Epidermal melanocyte (primary cell): ENCODE measurements at regions not wholly inside any gene's neighbourhood (a gene's known extent, or its start where the extent isn't known, plus 50 kb on each side); places are given as distances from the start of the nearest gene placed in this dataset.

Source experiments
- DNase-seq: peaks from one replicate; pipeline ENCODE4 v3.0.0; 2011; ENCODE audit warnings: low spot score; ENCODE audit not compliant: insufficient read length

DNA sequence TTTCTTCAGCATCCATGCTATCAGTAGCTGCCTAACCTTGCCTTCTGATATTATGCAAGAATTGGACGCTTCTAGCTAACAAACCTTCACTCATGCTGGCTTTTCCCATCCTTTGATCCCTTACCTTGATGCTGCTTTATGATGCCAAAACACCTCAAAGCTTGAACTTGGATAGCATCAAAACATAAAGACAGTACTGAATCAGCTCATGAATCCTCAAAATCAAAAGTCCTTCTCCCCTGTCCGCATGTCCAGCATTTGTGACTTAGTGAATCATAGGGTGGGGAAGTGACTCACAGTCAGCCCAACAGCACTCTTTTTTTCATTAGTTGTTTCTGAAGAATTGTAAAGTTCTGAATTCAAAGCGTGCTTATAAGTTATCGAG is 89.5 kb upstream of the PIK3CG start:
- no peak for DNase-seq

DNA sequence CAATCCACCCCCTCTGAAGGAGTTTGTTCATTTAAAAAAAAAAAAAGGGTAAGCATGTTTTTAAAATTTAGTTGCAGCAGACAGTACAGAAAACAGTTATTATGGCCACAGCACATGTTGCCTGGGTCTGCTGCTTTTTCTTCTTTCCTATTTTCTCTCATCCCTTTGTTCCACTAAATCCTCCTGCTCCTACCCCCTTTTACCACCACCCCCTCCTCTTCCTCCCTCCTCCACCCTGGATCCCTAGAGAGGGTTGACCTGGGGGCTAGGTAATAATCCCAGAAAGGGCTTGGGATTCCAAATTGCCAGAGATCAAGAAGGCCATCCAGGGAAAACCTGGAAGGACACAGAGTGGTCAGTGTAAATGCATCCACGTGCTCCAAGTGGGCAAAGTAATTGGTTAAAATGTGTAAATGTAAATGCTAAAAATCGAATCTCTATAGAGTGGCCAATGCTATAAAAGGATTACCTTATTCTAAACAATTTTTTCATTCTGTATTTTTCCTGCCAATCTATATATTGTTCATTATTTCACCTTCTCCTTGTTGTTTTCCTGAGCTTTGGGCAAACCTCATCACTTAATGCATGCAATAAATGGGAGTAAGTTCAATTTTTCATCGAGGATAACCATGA is 89.0 kb upstream of the PIK3CG start:
- no peak for DNase-seq

DNA sequence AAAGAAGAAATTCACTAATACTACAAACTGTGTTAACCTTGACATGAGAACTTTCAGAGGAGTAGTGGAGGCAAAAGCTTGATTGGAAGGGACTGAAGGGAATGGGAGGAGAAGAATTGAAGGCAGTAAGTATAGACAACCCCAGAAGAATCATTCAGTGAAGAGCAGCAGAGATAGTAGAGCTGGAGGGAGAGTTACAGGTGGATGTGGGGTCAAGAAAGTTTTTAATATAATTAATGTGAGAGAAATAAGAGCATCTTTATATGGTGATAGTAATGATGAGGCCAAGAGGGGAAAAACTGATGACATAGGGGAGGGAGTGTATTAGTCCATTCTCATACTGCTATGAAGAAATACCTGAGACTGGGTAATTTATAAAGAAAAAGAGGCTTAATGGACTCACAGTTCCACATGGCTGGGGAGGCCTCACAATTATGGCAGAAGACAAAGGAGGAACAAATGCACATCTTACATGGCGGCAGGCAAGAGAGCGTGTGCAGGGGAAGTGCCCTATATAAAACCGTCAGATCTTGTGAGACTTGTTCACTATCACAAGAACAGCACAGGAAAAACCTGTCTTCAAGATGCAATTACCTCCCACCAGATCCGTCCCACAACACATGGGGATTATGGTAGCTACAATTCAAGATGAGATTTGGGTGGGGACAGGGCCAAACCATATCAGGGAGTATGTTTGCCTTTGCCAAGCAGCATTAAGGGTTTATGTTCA is 88.3 kb upstream of the PIK3CG start:
- no peak for DNase-seq

DNA sequence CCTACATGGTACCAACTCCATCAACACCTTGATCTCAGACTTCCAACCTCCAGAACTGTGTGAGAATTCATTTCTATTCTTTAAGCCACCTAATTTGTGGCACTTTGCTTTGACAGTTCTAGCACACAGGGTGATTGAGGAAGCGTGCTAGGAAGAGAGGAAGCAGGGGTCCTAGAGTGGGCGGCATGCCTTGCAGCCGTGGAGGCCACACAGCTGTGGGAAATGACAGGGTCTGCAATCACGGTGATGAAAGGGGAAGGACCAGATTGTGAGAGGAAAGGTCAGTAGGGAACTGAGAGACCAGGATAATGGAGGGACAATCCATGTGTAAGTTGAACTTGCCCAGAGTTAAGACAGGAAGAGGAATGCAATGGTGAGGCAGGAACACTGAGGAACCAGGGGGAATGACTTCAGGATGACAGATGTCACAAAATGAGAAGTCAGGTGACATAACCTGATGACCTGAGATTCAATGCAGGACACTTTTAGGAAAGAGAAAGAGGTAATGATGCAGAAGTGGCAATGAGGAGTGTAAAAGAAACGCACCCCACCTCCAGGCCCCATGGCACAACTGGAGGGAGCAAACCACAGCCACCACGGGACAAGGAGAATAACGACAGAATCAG is 87.3 kb upstream of the PIK3CG start:
- no peak for DNase-seq

DNA sequence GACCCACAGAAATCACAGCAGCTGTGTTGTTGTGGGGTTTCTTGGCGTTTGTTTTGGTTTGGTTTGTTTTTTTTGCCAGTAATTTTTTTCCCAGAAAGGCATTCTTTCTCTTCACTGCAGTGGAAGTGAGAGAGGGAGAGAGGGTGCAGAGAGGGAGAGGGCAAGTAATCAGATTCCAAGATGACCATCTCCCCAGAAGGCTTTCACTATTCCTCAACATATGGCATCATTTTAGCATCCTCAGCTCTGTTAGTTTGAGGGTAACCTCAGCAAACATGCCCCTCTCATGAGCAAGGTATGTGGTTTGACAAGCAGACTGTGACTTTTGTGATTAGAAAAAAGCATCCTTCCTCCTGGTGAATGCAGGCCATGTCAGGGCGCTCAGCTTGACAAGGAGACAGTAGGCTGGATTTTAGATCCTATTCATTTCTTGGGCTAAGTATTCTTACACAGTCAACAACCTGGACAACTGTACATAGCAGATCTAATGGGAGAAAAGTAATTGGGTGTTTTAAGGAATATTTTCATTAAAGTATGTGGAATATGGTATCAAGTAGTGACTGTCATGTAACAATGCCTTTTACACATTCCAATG is 86.3 kb upstream of the PIK3CG start:
- no peak for DNase-seq

DNA sequence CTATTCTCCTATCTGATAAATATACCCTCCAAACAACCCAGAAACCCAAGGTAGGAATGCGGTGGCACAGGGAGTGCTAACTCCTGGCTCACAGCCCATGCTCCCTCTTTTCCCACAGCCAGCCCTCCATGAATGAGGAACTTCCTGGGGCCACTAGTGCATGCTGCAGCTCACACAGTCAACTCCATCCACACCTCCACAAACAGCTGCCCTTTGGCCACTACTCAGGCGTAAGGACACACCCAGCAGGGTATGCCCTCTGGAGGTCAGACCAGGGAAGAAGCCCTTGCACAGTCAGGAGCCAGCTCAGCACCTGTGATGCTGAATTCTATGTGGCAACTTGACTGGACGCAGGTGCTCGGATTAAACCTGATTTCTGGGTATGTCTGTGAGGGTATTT is 85.2 kb upstream of the PIK3CG start:
- DNase-seq, result no peak

DNA sequence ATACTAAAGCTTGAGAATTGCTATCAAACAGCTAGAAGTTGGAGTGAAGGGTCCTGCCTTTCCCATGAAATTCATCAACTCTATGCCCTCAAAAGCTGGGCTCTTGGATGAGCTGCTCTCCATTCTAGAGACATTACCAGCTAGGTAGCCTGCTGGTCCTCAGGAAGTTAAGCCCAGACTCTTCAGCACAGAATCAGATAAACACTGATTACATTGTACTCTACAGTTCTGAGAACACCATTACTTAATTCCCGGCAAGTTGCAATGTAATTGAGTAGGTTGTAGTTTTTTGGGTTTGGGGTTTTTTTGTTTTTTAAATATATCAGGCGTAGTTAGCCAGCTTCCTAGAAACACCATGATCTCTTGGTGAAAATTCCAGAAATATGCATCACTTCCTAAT is 84.1 kb upstream of the PIK3CG start:
- DNase-seq, result no peak

DNA sequence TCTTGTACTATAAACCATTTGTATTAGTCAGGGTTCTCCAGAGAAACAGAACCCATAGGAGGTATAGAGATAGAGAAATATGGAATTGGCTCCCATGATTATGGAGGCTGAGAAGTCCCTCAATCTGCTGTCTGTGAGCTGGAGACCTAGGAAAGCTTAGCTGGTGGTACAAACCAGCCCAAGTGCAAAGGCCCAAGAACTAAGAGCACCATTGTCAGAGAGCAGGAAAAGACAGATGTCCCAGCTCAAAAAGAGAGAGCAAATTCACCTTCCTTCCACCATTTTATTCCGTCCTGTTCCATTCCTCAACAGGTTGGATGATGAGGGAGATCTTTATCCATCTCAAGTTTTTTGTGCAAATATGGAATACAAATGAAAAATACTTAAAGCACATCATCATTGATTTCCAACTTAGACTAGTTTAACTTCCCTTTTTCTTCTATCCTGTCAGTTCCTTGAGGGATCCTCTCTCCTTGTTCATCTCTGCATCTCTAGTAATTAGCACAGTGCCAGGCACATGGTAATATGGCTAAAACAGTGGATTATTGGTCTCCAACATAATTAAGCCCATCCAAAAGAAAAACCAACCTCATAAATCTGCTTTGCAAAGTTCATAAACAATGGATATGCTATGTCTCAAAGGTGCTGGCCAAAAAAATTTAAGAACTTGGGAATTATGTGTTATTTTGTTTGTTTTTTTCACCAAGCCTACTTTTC is 83.1 kb upstream of the PIK3CG start:
- no peak for DNase-seq

DNA sequence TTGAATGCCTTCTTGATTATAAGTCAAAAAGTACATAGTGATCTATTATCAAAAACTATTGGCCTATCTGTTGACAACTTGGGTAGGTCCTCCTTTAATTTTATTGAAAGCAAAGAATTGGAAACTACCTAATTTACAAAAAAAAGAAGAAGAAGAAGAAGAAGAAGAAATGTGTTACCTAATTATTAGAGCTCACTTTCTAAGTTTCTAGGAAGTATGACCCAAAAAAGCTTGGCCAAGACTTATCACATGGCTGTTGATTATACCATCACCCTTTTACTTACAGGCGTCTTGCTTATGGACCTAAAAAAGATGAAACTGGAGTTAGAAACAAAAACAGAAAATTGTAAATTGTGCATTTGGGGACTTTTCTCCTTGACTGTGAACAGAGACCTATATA is 81.8 kb upstream of the PIK3CG start:
- no peak for DNase-seq

DNA sequence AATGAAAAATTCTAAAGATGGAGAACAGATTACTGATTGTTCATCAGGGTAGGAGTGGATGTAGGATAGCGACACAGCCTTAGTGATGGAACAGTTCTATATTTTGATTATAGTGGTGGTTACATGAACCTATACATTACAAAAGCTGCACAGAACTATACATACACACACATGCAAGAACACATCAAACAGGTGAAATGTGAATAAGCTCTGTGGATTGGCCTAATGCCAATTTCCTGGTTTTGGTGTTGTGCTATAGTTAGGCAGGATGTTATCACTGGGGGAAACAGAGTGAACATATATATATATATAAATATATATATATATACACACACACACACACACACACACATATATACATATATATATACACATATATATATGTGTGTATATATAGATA is 76.4 kb upstream of the PIK3CG start:
- no peak for DNase-seq

DNA sequence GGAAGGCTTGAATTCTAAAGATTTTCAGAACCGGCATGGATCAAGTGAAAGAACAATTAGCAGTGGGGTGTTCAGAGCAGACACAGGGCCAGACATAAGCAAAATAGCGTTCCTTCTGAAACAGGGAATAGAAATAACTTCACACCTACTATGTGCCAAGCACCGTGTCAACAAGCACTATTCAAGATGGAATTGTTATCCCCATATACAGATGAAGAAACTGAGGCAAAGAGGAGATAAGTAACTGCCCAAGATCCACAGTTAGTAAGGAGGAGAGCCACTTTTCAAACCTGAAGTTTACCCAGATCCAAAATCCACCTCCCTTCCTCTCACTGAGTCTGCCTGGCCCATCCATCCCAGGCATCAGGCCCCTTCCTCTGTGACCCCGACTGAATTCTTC is 73.6 kb upstream of the PIK3CG start:
- DNase-seq, result no peak

DNA sequence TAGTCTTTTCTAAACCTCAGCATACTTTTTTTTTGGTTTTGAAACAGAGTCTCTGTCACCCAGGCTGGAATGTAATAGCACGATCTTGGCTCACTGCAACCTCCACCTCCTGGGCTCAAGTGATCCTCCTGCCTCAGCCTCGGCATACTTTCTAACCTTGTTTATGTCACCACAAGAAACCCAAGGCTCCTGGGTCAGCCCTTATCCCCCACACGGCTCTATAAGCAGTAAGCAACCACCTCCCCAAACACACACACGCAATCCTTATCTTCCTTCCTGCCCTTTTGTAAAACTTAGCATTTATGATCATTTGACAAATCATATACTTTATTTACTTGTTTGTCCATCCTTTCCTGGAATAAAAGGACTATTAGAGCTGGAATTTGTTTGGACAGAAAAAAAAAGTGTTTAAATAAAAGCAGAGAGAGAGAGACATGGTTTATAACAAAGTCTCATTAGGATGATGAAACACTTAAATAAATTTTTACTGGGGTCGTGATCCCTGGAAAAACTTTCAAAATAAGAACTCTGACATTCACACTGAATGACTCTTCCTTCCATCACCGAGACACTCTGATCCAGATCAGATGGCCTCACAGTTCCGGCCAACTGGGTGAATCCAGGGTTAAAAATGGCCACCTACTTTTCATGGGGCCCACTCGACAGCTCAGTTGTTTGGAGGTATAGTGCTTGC is 72.7 kb upstream of the PIK3CG start:
- DNase-seq, result no peak

DNA sequence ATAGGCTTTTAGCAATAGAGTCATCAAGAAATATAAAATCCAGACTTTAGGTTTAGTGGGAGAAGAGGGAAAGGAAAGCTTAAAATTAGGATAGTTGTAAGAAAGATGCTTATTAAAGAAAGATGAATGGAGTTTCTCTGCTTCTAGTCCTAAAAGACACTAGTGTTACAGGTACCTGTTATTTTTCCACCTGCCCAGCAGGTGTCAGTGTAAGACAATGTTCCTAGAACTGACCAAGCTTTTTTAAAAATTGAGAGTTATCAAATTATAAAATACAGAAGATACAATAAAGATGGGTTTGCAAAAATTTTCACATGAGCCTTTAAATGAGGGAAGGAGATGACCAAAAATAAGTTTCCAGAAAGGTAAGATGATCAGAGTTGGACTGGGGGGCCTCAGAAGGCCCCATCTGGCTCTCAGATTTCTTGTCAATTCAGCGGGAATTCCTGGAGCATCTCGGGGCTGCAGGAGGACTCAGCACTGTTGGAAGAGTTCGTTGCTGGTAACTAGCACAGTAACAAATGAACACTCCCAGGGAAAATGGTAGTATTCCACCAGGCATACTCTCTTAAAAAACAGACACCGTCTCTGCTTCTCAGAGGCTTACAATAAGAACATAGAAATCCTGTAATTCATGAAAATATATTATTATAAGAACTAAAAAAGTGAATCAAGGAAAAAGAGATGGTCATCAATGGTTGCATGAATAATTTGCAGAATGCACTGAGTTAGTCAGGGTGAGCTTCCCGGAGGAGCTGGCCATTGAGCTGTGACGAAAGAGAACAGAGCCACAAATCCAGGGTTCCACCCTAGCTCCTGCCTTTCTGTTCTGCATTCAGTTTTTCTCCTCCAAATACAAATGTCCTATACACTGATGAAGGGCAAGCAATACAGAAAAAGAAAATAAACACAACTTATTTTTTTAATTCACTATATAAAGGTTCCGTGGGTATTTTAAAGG is 71.8 kb upstream of the PIK3CG start:
- DNase-seq, result no peak

DNA sequence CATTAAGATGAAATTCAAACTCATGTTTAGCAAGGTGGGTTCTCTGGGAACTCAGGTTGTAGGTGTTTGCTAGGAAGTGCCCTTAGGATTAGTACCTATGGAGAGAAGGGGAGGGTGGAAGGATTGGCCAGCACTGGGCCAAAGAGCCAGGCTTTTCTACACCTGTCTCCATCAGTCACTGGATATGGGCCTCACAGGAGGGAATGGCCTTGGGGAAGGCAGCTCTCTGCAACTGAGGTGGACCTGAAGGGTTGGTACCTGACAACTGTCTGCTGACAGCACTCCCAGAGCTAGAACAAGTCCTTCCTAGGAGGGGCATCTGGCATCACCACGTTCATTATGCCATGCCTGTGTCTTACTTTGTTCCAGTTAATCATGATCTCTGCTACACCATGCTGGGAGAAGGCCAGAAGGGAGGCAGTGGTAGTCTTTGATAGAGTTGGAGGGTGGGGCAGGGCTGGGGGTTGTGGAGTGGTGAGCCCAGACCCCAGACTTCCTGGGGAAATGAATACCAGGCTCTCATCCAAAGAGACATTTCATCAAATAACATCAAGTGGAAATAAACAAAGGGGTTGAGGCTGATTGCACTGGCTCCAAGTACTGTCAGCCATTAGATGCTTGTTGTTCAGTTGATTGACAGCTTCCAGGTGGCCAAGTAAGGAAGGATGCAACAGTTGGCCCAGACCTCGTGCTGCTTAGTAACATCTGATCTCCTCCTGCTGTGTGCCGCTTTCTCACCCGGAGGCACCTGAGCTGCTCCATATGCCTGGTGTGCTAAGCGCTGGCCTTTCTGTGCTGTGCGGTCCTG is 70.6 kb upstream of the PIK3CG start:
- DNase-seq, result no peak

DNA sequence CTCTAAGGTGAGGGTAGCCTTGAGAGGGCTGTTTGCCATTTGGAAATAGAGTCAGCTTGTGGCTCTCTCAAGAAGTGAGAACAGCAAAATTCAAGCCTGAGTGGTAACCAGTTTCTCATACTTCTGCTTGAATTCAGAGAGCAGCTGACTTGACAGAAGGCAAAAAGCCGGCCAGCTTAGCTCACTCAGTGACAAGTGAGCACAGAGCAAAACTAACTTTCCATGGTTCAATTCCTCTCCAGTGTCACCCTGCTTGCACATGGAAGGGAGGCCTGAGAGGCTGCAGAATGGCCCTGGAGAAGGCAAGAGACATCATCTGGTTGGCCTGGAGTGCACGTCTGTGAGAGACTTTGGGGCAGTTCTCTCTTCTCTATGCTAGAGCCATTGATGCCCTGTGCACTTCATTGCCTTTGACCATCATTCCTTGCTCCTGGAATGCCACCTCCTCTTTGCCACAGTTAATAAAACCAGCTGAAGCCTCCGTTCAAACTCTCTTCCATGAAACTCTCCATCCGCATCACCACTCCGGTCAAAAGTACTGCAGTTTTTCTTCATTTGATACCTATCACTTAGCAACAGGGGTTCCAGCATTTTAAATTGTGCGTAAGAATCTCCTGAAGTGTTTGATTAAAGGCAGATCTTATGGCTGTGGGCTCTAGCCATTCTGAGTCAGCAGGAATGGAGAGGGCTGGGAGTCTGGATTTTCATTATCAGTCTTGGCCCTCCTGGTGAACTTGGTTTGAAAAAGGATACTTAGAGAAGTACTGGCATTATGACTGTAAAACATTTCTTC is 69.8 kb upstream of the PIK3CG start:
- DNase-seq, result no peak

DNA sequence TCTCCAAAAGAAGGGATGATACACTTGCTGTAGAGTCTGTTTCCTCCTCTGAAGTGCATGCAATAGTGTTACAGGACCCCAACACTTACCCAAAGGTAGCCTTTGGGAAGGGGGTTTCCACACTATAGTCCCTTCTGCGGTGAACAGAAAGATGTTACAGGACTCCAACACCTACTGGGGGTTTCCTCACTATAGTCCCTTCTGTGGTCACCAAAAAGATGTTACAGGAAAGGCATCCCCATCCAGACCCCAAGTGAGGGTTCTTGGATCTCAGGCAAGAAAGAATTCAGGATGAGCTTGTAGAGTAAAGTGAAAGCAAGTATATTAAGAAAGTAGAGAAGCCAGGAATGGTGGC is 69.2 kb upstream of the PIK3CG start:
- no peak for DNase-seq

DNA sequence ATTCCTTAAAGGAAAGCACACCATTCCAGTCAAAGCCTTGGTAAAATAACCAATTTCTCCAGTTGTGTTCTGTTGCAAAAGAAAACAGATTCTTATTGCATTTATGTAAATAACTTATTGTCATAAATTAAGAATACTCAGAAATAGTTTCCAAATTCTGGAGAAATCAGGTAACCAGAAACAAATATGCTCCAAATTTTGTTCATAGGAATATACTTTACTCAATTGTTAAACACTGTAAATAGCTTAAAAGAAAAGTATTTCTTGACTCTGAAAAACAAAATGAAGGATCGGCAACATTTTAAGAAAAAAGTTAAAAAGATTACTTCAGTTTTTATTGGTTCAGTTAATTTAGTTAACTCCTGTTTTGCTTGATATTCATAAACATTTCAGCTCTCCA is 67.1 kb upstream of the PIK3CG start:
- no peak for DNase-seq

DNA sequence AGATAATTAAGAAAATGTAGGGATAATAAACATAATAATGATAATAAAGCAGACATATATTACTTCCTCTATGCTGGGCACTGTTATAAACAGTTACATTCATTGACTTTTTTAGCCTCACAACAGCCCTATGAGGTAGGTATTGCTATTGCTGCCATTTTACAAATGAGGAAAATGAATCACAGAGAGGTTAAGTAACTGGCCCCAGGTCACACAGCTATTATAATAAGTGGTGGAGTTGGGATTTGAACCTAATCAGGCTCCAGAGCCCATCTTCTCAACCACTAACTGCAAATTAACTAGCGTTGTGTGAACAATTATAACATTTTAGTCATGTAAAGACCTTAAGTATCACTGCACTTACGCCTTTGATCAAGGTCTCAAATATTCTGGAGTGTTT is 62.5 kb upstream of the PIK3CG start:
- DNase-seq, result no peak

DNA sequence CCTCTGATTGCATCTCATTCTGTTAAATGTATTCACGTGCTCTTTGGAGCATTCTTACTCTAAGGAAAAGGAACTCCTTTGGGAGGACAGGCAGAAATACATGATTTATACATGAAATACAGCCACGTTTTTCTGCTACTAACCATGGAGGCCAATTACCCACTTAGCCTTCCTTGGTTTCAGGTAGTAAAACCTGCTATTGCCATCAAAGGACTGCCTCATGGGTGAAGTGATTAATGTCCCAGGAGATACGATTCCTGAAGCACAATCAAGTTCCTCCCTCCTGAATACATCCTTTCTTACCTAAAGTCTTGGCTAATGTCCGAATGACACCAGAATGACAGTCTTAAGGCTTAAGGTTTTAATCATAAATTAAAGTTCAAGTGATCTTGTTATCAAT is 58.5 kb upstream of the PIK3CG start:
- DNase-seq, result no peak
